PC-9 (cell line): ENCODE measurements at regions not wholly inside any gene's neighbourhood (a gene's known extent, or its start where the extent isn't known, plus 50 kb on each side); places are given as distances from the start of the nearest gene placed in this dataset.

Experiments used
- BruUV-seq: library from RNA; stranded (reverse); fragments of 400-500 nt; replicated peaks from 2 replicates; lab custom pipeline; 2021; lab: Mats Ljungman, UMichigan
- CTCF ChIA-PET: fragments of 300-600 bp; sonication (Branson Sonifier 250); formaldehyde crosslinking; loops from one replicate; lab custom pipeline; 2022; ENCODE audit warnings: antibody characterized with exemption; lab: Charles Lee
- POLR2A ChIA-PET: fragments of 300-600 bp; sonication (Branson Sonifier 250); formaldehyde crosslinking; loops from one replicate; lab custom pipeline; 2022; ENCODE audit warnings: antibody characterized with exemption; ENCODE audit not compliant: unreplicated experiment; lab: Charles Lee
- DNase-seq, 2 experiments: peaks; one replicate each; pipeline versions ENCODE4 v3.0.0 to v3.0.0-alpha.2; 2015 to 2022; ENCODE audit warnings: mixed read lengths in 1 of 2
- H2AFZ ChIP-seq: fragments of 200-600 bp; sonication (generic); 2 replicates; pipeline ENCODE4 v1.8.1; 2017; ENCODE audit warnings: antibody characterized with exemption
- H3F3A ChIP-seq: fragments of 200-600 bp; sonication (generic); 2 replicates; pipeline ENCODE4 v1.8.1; 2017; ENCODE audit warnings: antibody characterized with exemption, mild to moderate bottlenecking, low read depth; ENCODE audit not compliant: insufficient read depth
- H3K27ac ChIP-seq: fragments of 200-600 bp; sonication (generic); 2 replicates; pipeline ENCODE4 v1.6.1; 2016; ENCODE audit warnings: mixed run types
- H3K27me3 ChIP-seq: fragments of 200-600 bp; sonication (generic); 2 replicates; pipeline ENCODE4 v1.6.1; 2016; ENCODE audit warnings: low read depth, mixed run types; ENCODE audit not compliant: insufficient read depth
- H3K36me3 ChIP-seq: fragments of 200-600 bp; sonication (generic); 2 replicates; pipeline ENCODE4 v1.6.1; 2016; ENCODE audit warnings: low read depth, mixed run types
- H3K4me1 ChIP-seq: fragments of 200-600 bp; sonication (generic); replicated peaks from 2 replicates; pipeline ENCODE4 v1.6.1; 2016; ENCODE audit warnings: mixed run types; ENCODE audit not compliant: insufficient read depth
- H3K4me2 ChIP-seq: fragments of 200-600 bp; sonication (generic); 2 replicates; pipeline ENCODE4 v1.6.1; 2017; ENCODE audit warnings: mixed run types
- H3K4me3 ChIP-seq: fragments of 200-600 bp; sonication (generic); 2 replicates; pipeline ENCODE4 v1.6.1; 2016; ENCODE audit warnings: mixed run types
- H3K79me2 ChIP-seq: fragments of 200-600 bp; sonication (generic); 2 replicates; pipeline ENCODE4 v1.6.1; 2017; ENCODE audit warnings: low read depth, mixed run types
- H3K9me2 ChIP-seq: fragments of 200-600 bp; sonication (generic); 2 replicates; pipeline ENCODE4 v1.8.1; 2017; ENCODE audit warnings: mild to moderate bottlenecking; ENCODE audit not compliant: insufficient read depth
- H3K9me3 ChIP-seq: fragments of 200-600 bp; sonication (generic); 2 replicates; pipeline ENCODE4 v1.8.1; 2016; ENCODE audit warnings: low read depth; ENCODE audit not compliant: insufficient read depth
- H4K20me1 ChIP-seq: fragments of 200-600 bp; sonication (generic); 2 replicates; pipeline ENCODE4 v1.8.1; 2017; ENCODE audit not compliant: insufficient read depth
- EZH2 ChIP-seq: fragments of 200-600 bp; sonication (generic); IDR thresholded peaks from 2 replicates; pipeline ENCODE4 v1.8.0; 2017; ENCODE audit warnings: antibody characterized with exemption, low read depth
- intact Hi-C: fragments of 100-400 bp; cut with micrococcal nuclease; formaldehyde crosslinking; loops from one replicate; pipeline ENCODE4 v1.10.0; 2022; ENCODE audit not compliant: unreplicated experiment
- TF ChIP-seq, protein P1 (sequence below): fragments of 200-600 bp; sonication (generic); conservative IDR thresholded peaks from 2 replicates; pipeline ENCODE4 v1.6.1; 2017; ENCODE audit warnings: mixed run types, antibody characterized with exemption, mild to moderate bottlenecking, moderate library complexity

DNA sequence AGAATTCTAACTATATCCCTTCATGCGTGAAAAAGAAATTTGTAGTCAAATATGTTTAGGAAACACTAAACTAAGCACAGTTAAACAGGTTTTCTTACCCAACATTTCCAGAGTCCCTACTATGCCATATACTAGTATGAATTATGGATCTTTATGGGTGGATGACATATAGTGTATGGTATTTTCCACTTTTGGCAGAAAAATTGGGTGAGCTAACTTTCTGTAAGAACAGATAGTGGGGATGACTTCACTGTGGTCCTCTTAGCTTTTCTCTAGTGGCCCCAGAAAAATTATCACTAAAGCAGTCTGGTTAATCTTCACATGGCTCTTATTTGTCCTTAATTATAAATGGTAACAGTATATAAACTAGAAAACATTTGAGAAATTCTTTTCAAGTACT lies 240.0 kb upstream of the GULP1 start:
- no peak for DNase-seq
- intact Hi-C loops, result no loop called here
- ChIA-PET POLR2A (no interaction called here), CTCF (no interaction called here)
- H3K27me3 ChIP-seq, result no peaks in the 10 kb centered on the region
- no peak overlapping the region for H3K27ac ChIP-seq
- no peak overlapping the region for H3K4me3 ChIP-seq
- H3F3A ChIP-seq, result no peaks in the 10 kb centered on the region
- no TSS peak for BruUV-seq
- H4K20me1 ChIP-seq, result no peaks in the 10 kb centered on the region
- H3K36me3 ChIP-seq, result no peaks in the 10 kb centered on the region
- TF ChIP-seq, protein P1, sequence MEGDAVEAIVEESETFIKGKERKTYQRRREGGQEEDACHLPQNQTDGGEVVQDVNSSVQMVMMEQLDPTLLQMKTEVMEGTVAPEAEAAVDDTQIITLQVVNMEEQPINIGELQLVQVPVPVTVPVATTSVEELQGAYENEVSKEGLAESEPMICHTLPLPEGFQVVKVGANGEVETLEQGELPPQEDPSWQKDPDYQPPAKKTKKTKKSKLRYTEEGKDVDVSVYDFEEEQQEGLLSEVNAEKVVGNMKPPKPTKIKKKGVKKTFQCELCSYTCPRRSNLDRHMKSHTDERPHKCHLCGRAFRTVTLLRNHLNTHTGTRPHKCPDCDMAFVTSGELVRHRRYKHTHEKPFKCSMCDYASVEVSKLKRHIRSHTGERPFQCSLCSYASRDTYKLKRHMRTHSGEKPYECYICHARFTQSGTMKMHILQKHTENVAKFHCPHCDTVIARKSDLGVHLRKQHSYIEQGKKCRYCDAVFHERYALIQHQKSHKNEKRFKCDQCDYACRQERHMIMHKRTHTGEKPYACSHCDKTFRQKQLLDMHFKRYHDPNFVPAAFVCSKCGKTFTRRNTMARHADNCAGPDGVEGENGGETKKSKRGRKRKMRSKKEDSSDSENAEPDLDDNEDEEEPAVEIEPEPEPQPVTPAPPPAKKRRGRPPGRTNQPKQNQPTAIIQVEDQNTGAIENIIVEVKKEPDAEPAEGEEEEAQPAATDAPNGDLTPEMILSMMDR, result no peak
- TF ChIP-seq EZH2, result no peak
- H3K9me2 ChIP-seq, result no peaks in the 10 kb centered on the region
- no peak overlapping the region for H2AFZ ChIP-seq
- no peaks in the 10 kb centered on the region for H3K79me2 ChIP-seq
- H3K4me1 ChIP-seq, result no peaks in the 10 kb centered on the region
- H3K4me2 ChIP-seq, result no peak overlapping the region
- H3K9me3 ChIP-seq, result no peaks in the 10 kb centered on the region

DNA sequence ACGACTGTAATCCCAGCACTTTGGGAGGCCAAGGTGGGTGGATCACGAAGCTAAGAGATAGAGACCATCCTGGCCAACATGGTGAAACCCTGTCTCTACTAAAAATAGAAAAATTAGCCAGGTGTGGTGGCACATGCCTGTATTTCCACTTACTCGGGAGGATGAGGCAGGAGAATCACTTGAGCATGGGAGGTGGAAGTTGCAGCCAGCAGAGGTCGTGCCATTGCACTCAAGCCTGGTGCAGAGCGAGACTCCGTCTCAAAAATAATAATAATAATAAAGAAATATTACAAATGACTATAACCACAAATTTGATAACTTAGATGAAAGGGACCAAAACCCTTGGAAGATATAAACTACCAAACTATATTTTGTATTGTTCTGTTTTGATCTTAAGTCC lies 226.3 kb upstream of the GULP1 start:
- H3K9me3 ChIP-seq, result no peaks in the 10 kb centered on the region
- H3K79me2 ChIP-seq, result no peaks in the 10 kb centered on the region
- H3K36me3 ChIP-seq, result no peaks in the 10 kb centered on the region
- no peak overlapping the region for H2AFZ ChIP-seq
- intact Hi-C loops, result no loop called here
- no peaks in the 10 kb centered on the region for H4K20me1 ChIP-seq
- H3K9me2 ChIP-seq, result no peaks in the 10 kb centered on the region
- no peak for DNase-seq
- H3K4me1 ChIP-seq, result no peaks in the 10 kb centered on the region
- no TSS peak for BruUV-seq
- TF ChIP-seq, protein P1, result no peak
- no peak for TF ChIP-seq EZH2
- H3K4me3 ChIP-seq, result no peak overlapping the region
- CTCF ChIA-PET, result no interaction called here
- H3K27ac ChIP-seq, result no peak overlapping the region
- no peaks in the 10 kb centered on the region for H3K27me3 ChIP-seq
- H3F3A ChIP-seq, result no peaks in the 10 kb centered on the region
- no peak overlapping the region for H3K4me2 ChIP-seq
- POLR2A ChIA-PET, result no interaction called here

DNA sequence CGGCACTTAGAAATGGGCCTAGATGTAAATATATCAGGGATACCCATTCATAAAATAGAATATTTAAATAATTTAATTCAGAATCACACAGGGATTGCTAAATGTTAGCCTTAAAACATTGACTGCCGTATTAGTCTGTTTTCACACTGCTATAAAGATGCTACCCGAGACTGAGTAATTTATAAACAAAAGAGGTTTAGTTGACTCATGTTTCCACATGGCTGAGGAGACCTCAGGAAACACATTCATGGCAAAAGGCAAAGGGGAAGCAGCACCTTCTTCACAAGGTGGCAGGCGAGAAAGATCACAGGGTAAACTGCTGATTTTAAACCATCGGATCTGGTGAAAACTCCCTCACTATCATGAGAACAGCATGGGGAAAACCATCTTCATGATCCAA lies 223.6 kb upstream of the GULP1 start:
- Histone ChIP-seq H2AFZ (no peak overlapping the region), H3K4me3 (no peak overlapping the region), H3K36me3 (no peaks in the 10 kb centered on the region), H3K9me2 (no peaks in the 10 kb centered on the region), H4K20me1 (no peaks in the 10 kb centered on the region), H3K79me2 (no peaks in the 10 kb centered on the region), H3K27me3 (no peaks in the 10 kb centered on the region), H3K4me1 (no peaks in the 10 kb centered on the region), H3K4me2 (no peak overlapping the region), H3K9me3 (no peaks in the 10 kb centered on the region), H3F3A (no peaks in the 10 kb centered on the region), H3K27ac (no peak overlapping the region)
- BruUV-seq, result no TSS peak
- no peak for DNase-seq
- ChIA-PET POLR2A (no interaction called here), CTCF (no interaction called here)
- intact Hi-C loops, result no loop called here
- TF ChIP-seq EZH2, result no peak
- TF ChIP-seq, protein P1, result no peak
